Body of pancreas (tissue), 4 donors: ENCODE measurements at regions not wholly inside any gene's neighbourhood (a gene's known extent, or its start where the extent isn't known, plus 50 kb on each side); places are given as distances from the start of the nearest gene placed in this dataset.

Source experiments
- ATAC-seq: fragments of 150-250 bp; one replicate; pipeline ENCODE4 v1.9.1; 2016
- DNase-seq, 4 donors: peaks; one replicate each; pipeline ENCODE4 v3.0.0-alpha.2; 2019
- H3K27ac ChIP-seq, 4 donors: fragments of 200-600 bp; sonication (generic); 1 replicate in 3 of 4; 2 replicates in 1 of 4; pipeline versions ENCODE4 v1.5.1 to v1.6.1; 2016 to 2019; ENCODE audit warnings: mild to moderate bottlenecking in 1 of 4, mixed read lengths in 1 of 4, moderate library complexity in 1 of 4
- H3K27me3 ChIP-seq, 2 donors: fragments of 200-600 bp; sonication (generic); one replicate each; pipeline ENCODE4 v1.6.0; 2016; ENCODE audit warnings: mild to moderate bottlenecking in 1 of 2
- H3K36me3 ChIP-seq, 2 donors: fragments of 200-600 bp; sonication (generic); replicated peaks in 1 of 2; 2 replicates each; pipeline ENCODE4 v1.5.1; 2016; ENCODE audit warnings: low read depth in 2 of 2; ENCODE audit not compliant: insufficient read depth in 1 of 2
- H3K4me1 ChIP-seq: fragments of 200-600 bp; sonication (generic); one replicate; pipeline ENCODE4 v1.6.0; 2016
- H3K4me3 ChIP-seq, 2 donors: fragments of 200-600 bp; sonication (generic); 1 replicate in 1 of 2; 2 replicates in 1 of 2; pipeline ENCODE4 v1.5.1; 2016 to 2019
- H3K9me3 ChIP-seq, 3 donors: fragments of 200-600 bp; sonication (generic); 1 replicate in 2 of 3; 2 replicates in 1 of 3; pipeline ENCODE4 v1.5.1; 2016
- CTCF ChIP-seq, 7 experiments: fragments of 450-650 bp in 4 of 7; fragments of 200-600 bp in 3 of 7; sonication (generic) in 3 of 7; IDR thresholded peaks; one replicate each; pipeline ENCODE4 v1.5.1; 2016 to 2019; ENCODE audit warnings: antibody characterized with exemption in 7 of 7
- POLR2A ChIP-seq, 3 donors: fragments of 450-650 bp; IDR thresholded peaks; one replicate each; pipeline ENCODE4 v1.6.1; 2016; ENCODE audit warnings: antibody characterized with exemption in 3 of 3, mild to moderate bottlenecking in 2 of 3
- WGBS, 2 donors: methylation state at CpG; one replicate each; pipeline ENCODE4 v1.1.5; 2017; 5-methylcytosine and 5-hydroxymethylcytosine counted together
- intact Hi-C: fragments of 100-400 bp; cut with DNase I; formaldehyde crosslinking; loops from one replicate; pipeline ENCODE4 v1.15.1; 2023

GRCh38 chr18:47679864-47680263, 250.6 kb downstream of the SMAD2 start:
- Histone ChIP-seq H3K27me3 (no peaks in the 10 kb centered on the region), H3K27ac (no peak overlapping the region), H3K4me1 (no peaks in the 10 kb centered on the region), H3K4me3 (no peak overlapping the region), H3K36me3 (no peaks in the 10 kb centered on the region), H3K9me3 (no peaks in the 10 kb centered on the region)
- DNase-seq, result no peak
- TF ChIP-seq POLR2A (IDR thresholded peaks at IDR 0.05) (no peak), CTCF (IDR thresholded peaks at IDR 0.05) (no peak)
- intact Hi-C loops, result no loop called here
- 73 to 86% methylated on average over 2 of the region's 2 CpGs for WGBS, 2 donors
- ATAC-seq, result no peak

GRCh38 chr18:47677952-47678351, 252.5 kb downstream of the SMAD2 start:
- no peak for ATAC-seq
- no peaks in the 10 kb centered on the region for H3K36me3 ChIP-seq
- 74 to 78% methylated on average over 3 of the region's 3 CpGs for WGBS, 2 donors

GRCh38 chr18:47669815-47670214, 260.6 kb downstream of the SMAD2 start:
- H3K9me3 ChIP-seq, result no peaks in the 10 kb centered on the region
- no peaks in the 10 kb centered on the region for H3K36me3 ChIP-seq
- H3K4me1 ChIP-seq, result no peaks in the 10 kb centered on the region
- H3K27me3 ChIP-seq, result peaks cover 0 to 3% of the 10 kb centered on the region in 2 donors
- no peak overlapping the region for H3K4me3 ChIP-seq
- intact Hi-C loops, result no loop called here
- WGBS, 2 donors, result 61 to 62% methylated on average over 3 of the region's 3 CpGs
- no peak for TF ChIP-seq CTCF (IDR thresholded peaks at IDR 0.05)
- no peak for TF ChIP-seq POLR2A (IDR thresholded peaks at IDR 0.05)
- no peak for ATAC-seq
- DNase-seq, result no peak
- H3K27ac ChIP-seq, result no peak overlapping the region

More at GRCh38 chr18:47677952-47678351, 252.5 kb downstream of the SMAD2 start:
- no peak overlapping the region for H3K4me3 ChIP-seq
- H3K9me3 ChIP-seq, result no peaks in the 10 kb centered on the region
- no peaks in the 10 kb centered on the region for H3K27me3 ChIP-seq
- intact Hi-C loops, result no loop called here
- no peak for TF ChIP-seq CTCF (IDR thresholded peaks at IDR 0.05)
- no peak for TF ChIP-seq POLR2A (IDR thresholded peaks at IDR 0.05)
- H3K4me1 ChIP-seq, result no peaks in the 10 kb centered on the region
- no peak overlapping the region for H3K27ac ChIP-seq
- DNase-seq, result no peak

- no peaks in the 10 kb centered on the region for H3K27me3 ChIP-seq
- H3K4me1 ChIP-seq, result no peaks in the 10 kb centered on the region
- H3K4me3 ChIP-seq, result no peak overlapping the region
- no peaks in the 10 kb centered on the region for H3K36me3 ChIP-seq
- no peak for DNase-seq
- no peak for ATAC-seq
- intact Hi-C loops, result no loop called here
- H3K9me3 ChIP-seq, result no peaks in the 10 kb centered on the region
- 54 to 61% methylated on average over 1 to 2 of the region's 2 CpGs for WGBS, 2 donors
- no peak overlapping the region for H3K27ac ChIP-seq
- TF ChIP-seq POLR2A (IDR thresholded peaks at IDR 0.05) (no peak), CTCF (IDR thresholded peaks at IDR 0.05) (no peak)
Measured at GRCh38 chr18:47658498-47658897, 272.0 kb downstream of the SMAD2 start.

- H3K36me3 ChIP-seq, result no peaks in the 10 kb centered on the region
- no peaks in the 10 kb centered on the region for H3K9me3 ChIP-seq
- no peaks in the 10 kb centered on the region for H3K27me3 ChIP-seq
- TF ChIP-seq CTCF (IDR thresholded peaks at IDR 0.05) (no peak), POLR2A (IDR thresholded peaks at IDR 0.05) (no peak)
- intact Hi-C loops, result no loop called here
- no peak for ATAC-seq
- no peak overlapping the region for H3K4me3 ChIP-seq
- no peak for DNase-seq
- H3K4me1 ChIP-seq, result no peaks in the 10 kb centered on the region
- no peak overlapping the region for H3K27ac ChIP-seq
Measured at GRCh38 chr18:47654988-47655387, 275.5 kb downstream of the SMAD2 start.
